CD4-positive, alpha-beta T cell treated with Interleukin-15 for 4 hours (primary cell): ENCODE measurements at regions not wholly inside any gene's neighbourhood (a gene's known extent, or its start where the extent isn't known, plus 50 kb on each side); places are given as distances from the start of the nearest gene placed in this dataset.

Experiments used
- DNase-seq: peaks from one replicate; pipeline ENCODE4 v3.0.0-alpha.2; 2020; ENCODE audit warnings: low spot score

- DNase-seq = no peak
These were observed 142.5 kb downstream of the LACC1 start for GRCh38 chr13:44022196-44022595.

- DNase-seq = no peak
These were observed 144.6 kb downstream of the LACC1 start for GRCh38 chr13:44024167-44024845.

GRCh38 chr13:44024846-44025195, 145.1 kb downstream of the LACC1 start:
- DNase-seq = no peak

- DNase-seq = no peak
These were observed 146.5 kb downstream of the LACC1 start for GRCh38 chr13:44026194-44026593.

- no peak for DNase-seq
These were observed 149.0 kb downstream of the LACC1 start for GRCh38 chr13:44028734-44029133.

GRCh38 chr13:44030615-44031014, 150.9 kb downstream of the LACC1 start:
- DNase-seq = no peak

- no peak for DNase-seq
These were observed 151.9 kb downstream of the LACC1 start for GRCh38 chr13:44031555-44031954.

- DNase-seq = no peak
These were observed 153.1 kb downstream of the LACC1 start for GRCh38 chr13:44032802-44033201.

GRCh38 chr13:44035400-44035799, 155.7 kb downstream of the LACC1 start:
- DNase-seq = no peak

GRCh38 chr13:44040070-44040817, 160.5 kb downstream of the LACC1 start:
- DNase-seq = no peak

GRCh38 chr13:44040818-44041100, 161.1 kb downstream of the LACC1 start:
- DNase-seq = no peak

GRCh38 chr13:44044547-44045179, 165.0 kb downstream of the LACC1 start:
- DNase-seq = no peak

- no peak for DNase-seq
These were observed 165.5 kb downstream of the LACC1 start for GRCh38 chr13:44045180-44045562.

GRCh38 chr13:44046428-44046827, 166.7 kb downstream of the LACC1 start:
- no peak for DNase-seq

- no peak for DNase-seq
These were observed 168.6 kb downstream of the LACC1 start for GRCh38 chr13:44048326-44048725.

- DNase-seq = no peak
These were observed 169.6 kb downstream of the LACC1 start for GRCh38 chr13:44049081-44049945.

GRCh38 chr13:44050450-44051063, 170.9 kb downstream of the LACC1 start:
- peak; percentile 39 for DNase-seq

GRCh38 chr13:44051405-44051804, 171.7 kb downstream of the LACC1 start:
- DNase-seq = no peak

- no peak for DNase-seq
These were observed 172.4 kb downstream of the LACC1 start for GRCh38 chr13:44051918-44052675.

- DNase-seq = no peak
These were observed 173.1 kb downstream of the LACC1 start for GRCh38 chr13:44052780-44053184.

- DNase-seq = no peak
These were observed 173.5 kb downstream of the LACC1 start for GRCh38 chr13:44053208-44053607.
